H1 (cell line): ENCODE measurements at regions not wholly inside any gene's neighbourhood (a gene's known extent, or its start where the extent isn't known, plus 50 kb on each side); places are given as distances from the start of the nearest gene placed in this dataset.

Experiments used
- CTCF ChIA-PET: fragments of 300-600 bp; sonication (Branson Sonifier 250); formaldehyde crosslinking; loops from one replicate; lab custom pipeline; 2021; ENCODE audit not compliant: partially characterized antibody; lab: Charles Lee
- POLR2A ChIA-PET: fragments of 300-600 bp; sonication (Branson Sonifier 250); formaldehyde crosslinking; loops from one replicate; lab custom pipeline; 2021; ENCODE audit warnings: inconsistent platforms; ENCODE audit not compliant: partially characterized antibody; lab: Charles Lee
- DNase-seq, 2 experiments: peaks; one replicate each; pipeline versions ENCODE4 v3.0.0 to v3.0.0-alpha.2; 2010 to 2022; ENCODE audit warnings: low spot score in 2 of 2, low read depth in 1 of 2, mixed read lengths in 1 of 2
- FAIRE-seq: peaks from 2 replicates; lab custom pipeline; 2011; peaks lifted over from hg19 to GRCh38; lab: Jason Lieb, UNC
- H2AFZ ChIP-seq: 2 replicates; pipeline ENCODE4 v1.8.1; 2012; ENCODE audit warnings: low read length, inconsistent platforms
- H2AK5ac ChIP-seq: 2 replicates; pipeline ENCODE4 v1.6.1; 2013; ENCODE audit warnings: low read depth, low read length
- H2BK120ac ChIP-seq: replicated peaks from 2 replicates; pipeline ENCODE3; 2013; ENCODE audit warnings: low read depth, low read length, inconsistent platforms
- H2BK12ac ChIP-seq: 2 replicates; pipeline ENCODE4 v1.6.1; 2013; ENCODE audit warnings: low read depth, low read length
- H2BK15ac ChIP-seq: 2 replicates; pipeline ENCODE4 v1.6.1; 2013; ENCODE audit warnings: low read length
- H2BK20ac ChIP-seq: 2 replicates; pipeline ENCODE4 v1.6.1; 2013; ENCODE audit warnings: low read length
- H2BK5ac ChIP-seq: 2 replicates; pipeline ENCODE4 v1.6.1; 2013; ENCODE audit warnings: low read depth, low read length
- H3K14ac ChIP-seq: 2 replicates; pipeline ENCODE4 v1.6.1; 2013; ENCODE audit warnings: inconsistent platforms; ENCODE audit not compliant: insufficient read length
- H3K18ac ChIP-seq: 2 replicates; pipeline ENCODE4 v1.6.1; 2013; ENCODE audit warnings: low read length; ENCODE audit errors: extremely low read depth
- H3K23ac ChIP-seq: 2 replicates; pipeline ENCODE4 v1.6.1; 2013; ENCODE audit warnings: inconsistent platforms; ENCODE audit not compliant: insufficient read length
- H3K23me2 ChIP-seq: 2 replicates; pipeline ENCODE4 v1.6.1; 2013; ENCODE audit warnings: low read depth, low read length
- H3K27ac ChIP-seq: 2 replicates; pipeline ENCODE4 v1.6.1; 2011; ENCODE audit warnings: low read depth, low read length, inconsistent platforms
- H3K27me3 ChIP-seq, 4 experiments: replicated peaks in 1 of 4; 1 replicate in 1 of 4; 2 replicates in 3 of 4; pipeline versions ENCODE4 v1.6.1 to v1.8.1; 2011 to 2013; ENCODE audit warnings: low read length in 3 of 4, mild to moderate bottlenecking in 3 of 4, inconsistent platforms in 2 of 4, mixed read lengths in 2 of 4, moderate library complexity in 1 of 4; ENCODE audit not compliant: control insufficient read depth in 3 of 4, insufficient read depth in 3 of 4; ENCODE audit errors: extremely low read depth in 1 of 4
- H3K36me3 ChIP-seq, 4 experiments: 2 replicates each; pipeline versions ENCODE4 v1.6.1 to v1.8.1; 2011 to 2013; ENCODE audit warnings: mild to moderate bottlenecking in 4 of 4, low read length in 3 of 4, moderate library complexity in 2 of 4, control low read depth in 1 of 4, inconsistent platforms in 1 of 4; ENCODE audit not compliant: insufficient read depth in 4 of 4, control insufficient read depth in 2 of 4
- H3K4ac ChIP-seq: replicated peaks from 2 replicates; pipeline ENCODE3; 2013; ENCODE audit warnings: low read length, low read depth, mixed read lengths, inconsistent platforms; ENCODE audit not compliant: insufficient read length
- H3K4me1 ChIP-seq, 4 experiments: replicated peaks in 1 of 4; 1 replicate in 1 of 4; 2 replicates in 3 of 4; pipeline versions ENCODE4 v1.6.1 to v1.8.1; 2011 to 2013; ENCODE audit warnings: low read length in 3 of 4, inconsistent platforms in 2 of 4, mixed read lengths in 1 of 4; ENCODE audit not compliant: insufficient read depth in 4 of 4, control insufficient read depth in 3 of 4
- H3K4me2 ChIP-seq, 2 experiments: 2 replicates each; pipeline versions ENCODE4 v1.6.1 to v1.8.1; 2011 to 2013; ENCODE audit warnings: low read depth in 2 of 2, low read length in 2 of 2, control low read depth in 1 of 2, inconsistent platforms in 1 of 2, mild to moderate bottlenecking in 1 of 2; ENCODE audit not compliant: insufficient read depth in 1 of 2
- H3K4me3 ChIP-seq, 4 experiments: fragments of 200-600, 300-600 bp in 1 of 4; sonication (generic), shearing (Covaris generic), sonication (Bioruptor Twin) in 1 of 4; 2 replicates each; pipeline versions ENCODE4 v1.5.1 to v1.8.1; 2011 to 2016; ENCODE audit warnings: low read length in 4 of 4, low read depth in 3 of 4, control low read depth in 2 of 4, inconsistent platforms in 2 of 4, mild to moderate bottlenecking in 2 of 4, mixed read lengths in 1 of 4, moderate library complexity in 1 of 4; ENCODE audit not compliant: insufficient read depth in 2 of 4; ENCODE audit errors: extremely low read depth in 1 of 4
- H3K56ac ChIP-seq: replicated peaks from 2 replicates; pipeline ENCODE3; 2013; ENCODE audit warnings: low read depth, mild to moderate bottlenecking, mixed read lengths, low read length, inconsistent platforms; ENCODE audit not compliant: insufficient read length
- H3K79me1 ChIP-seq: 2 replicates; pipeline ENCODE4 v1.6.1; 2013; ENCODE audit warnings: low read depth, low read length, control low read depth
- H3K79me2 ChIP-seq, 2 experiments: 2 replicates each; pipeline versions ENCODE4 v1.6.1 to v1.8.1; 2012 to 2013; ENCODE audit warnings: low read length in 2 of 2, mild to moderate bottlenecking in 2 of 2, inconsistent platforms in 1 of 2; ENCODE audit not compliant: insufficient read depth in 2 of 2, control insufficient read depth in 1 of 2
- H3K9ac ChIP-seq, 4 experiments: replicated peaks in 1 of 4; 1 replicate in 1 of 4; 2 replicates in 3 of 4; pipeline versions ENCODE4 v1.6.1 to v1.8.1; 2011 to 2013; ENCODE audit warnings: low read depth in 3 of 4, low read length in 3 of 4, control low read depth in 2 of 4, mild to moderate bottlenecking in 2 of 4, moderate library complexity in 2 of 4, inconsistent platforms in 1 of 4; ENCODE audit errors: extremely low read depth in 1 of 4
- H3K9me3 ChIP-seq, 2 experiments: 2 replicates each; pipeline versions ENCODE4 v1.6.1 to v1.8.1; 2012 to 2013; ENCODE audit warnings: mild to moderate bottlenecking in 2 of 2, moderate library complexity in 2 of 2, control low read depth in 1 of 2, inconsistent platforms in 1 of 2, low read depth in 1 of 2, low read length in 1 of 2, mixed read lengths in 1 of 2; ENCODE audit not compliant: insufficient read depth in 2 of 2
- H4K20me1 ChIP-seq, 2 experiments: replicated peaks in 1 of 2; 2 replicates each; pipeline versions ENCODE3 to v1.8.1; 2011 to 2013; ENCODE audit warnings: inconsistent platforms in 2 of 2, low read length in 2 of 2, mild to moderate bottlenecking in 1 of 2; ENCODE audit not compliant: insufficient read depth in 2 of 2, control insufficient read depth in 1 of 2
- H4K5ac ChIP-seq: 2 replicates; pipeline ENCODE4 v1.6.1; 2013; ENCODE audit warnings: low read length, low read depth, mixed read lengths, inconsistent platforms; ENCODE audit not compliant: insufficient read length
- H4K8ac ChIP-seq: 2 replicates; pipeline ENCODE4 v1.8.0; 2013; ENCODE audit warnings: mild to moderate bottlenecking, moderate library complexity, low read length, inconsistent platforms; ENCODE audit not compliant: insufficient read depth; ENCODE audit errors: extremely low read depth
- H4K91ac ChIP-seq: replicated peaks from 2 replicates; pipeline ENCODE3; 2013; ENCODE audit warnings: low read length, mixed read lengths, inconsistent platforms; ENCODE audit not compliant: insufficient read length
- CBX5 ChIP-seq: fragments of 300-800, 300-1000 bp; sonication (generic); IDR thresholded peaks from 2 replicates; pipeline ENCODE4 v1.7.1; 2016; ENCODE audit warnings: antibody characterized with exemption, low read length, low read depth
- CHD1 ChIP-seq: IDR thresholded peaks from 2 replicates; pipeline ENCODE4 v1.6.1; 2012; ENCODE audit warnings: low read depth, low read length, improper control_type of control experiment
- EGR1 ChIP-seq: IDR thresholded peaks from 2 replicates; pipeline ENCODE4 v1.6.1; 2011; ENCODE audit warnings: low read depth, low read length, borderline replicate concordance
- EZH2 ChIP-seq: fragments of 200-600 bp; sonication (generic); IDR thresholded peaks from 2 replicates; pipeline ENCODE4 v1.7.1; 2012; ENCODE audit warnings: low read depth, mild to moderate bottlenecking, moderate library complexity, low read length, inconsistent platforms; ENCODE audit not compliant: severe bottlenecking
- JUN ChIP-seq: IDR thresholded peaks from 2 replicates; pipeline ENCODE4 v1.6.1; 2011; ENCODE audit warnings: low read depth, mild to moderate bottlenecking, improper control_type of control experiment, low read length
- MAFK ChIP-seq: IDR thresholded peaks from 2 replicates; pipeline ENCODE4 v1.6.1; 2012; ENCODE audit warnings: low read depth, mild to moderate bottlenecking, improper control_type of control experiment, low read length
- POU5F1 ChIP-seq: IDR thresholded peaks from 2 replicates; pipeline ENCODE4 v1.6.1; 2011; ENCODE audit warnings: low read depth, mild to moderate bottlenecking, low read length, moderate library complexity
- RAD21 ChIP-seq, 2 experiments: IDR thresholded peaks in 1 of 2; conservative IDR thresholded peaks in 1 of 2; 2 replicates each; pipeline ENCODE4 v1.6.1; 2011; ENCODE audit warnings: low read depth in 2 of 2, low read length in 2 of 2, improper control_type of control experiment in 1 of 2, inconsistent platforms in 1 of 2, mild to moderate bottlenecking in 1 of 2, moderate library complexity in 1 of 2
- RXRA ChIP-seq: IDR thresholded peaks from 2 replicates; pipeline ENCODE4 v1.6.1; 2011; ENCODE audit warnings: low read depth, mild to moderate bottlenecking, low read length, moderate library complexity; ENCODE audit not compliant: insufficient read depth
- SP1 ChIP-seq: IDR thresholded peaks from 2 replicates; pipeline ENCODE4 v1.6.1; 2011; ENCODE audit warnings: low read depth, low read length
- SP2 ChIP-seq: IDR thresholded peaks from 2 replicates; pipeline ENCODE4 v1.6.1; 2012; ENCODE audit warnings: mild to moderate bottlenecking, low read length, inconsistent platforms
- SUZ12 ChIP-seq: fragments of 200-600 bp; sonication (generic); IDR thresholded peaks from 2 replicates; pipeline ENCODE4 v1.6.1; 2012; ENCODE audit warnings: mild to moderate bottlenecking, inconsistent platforms, low read length, moderate library complexity, mixed read lengths
- WGBS, 2 experiments: shearing (Covaris generic) in 1 of 2; methylation state at CpG; one replicate each; pipeline versions ENCODE4 v1.1.6 to v1.1.7; 2013 to 2015; ENCODE audit warnings: low lambda C conversion rate in 2 of 2, mixed read lengths in 2 of 2, inconsistent platforms in 1 of 2, low coverage in 1 of 2, missing lambda C conversion rate in 1 of 2; ENCODE audit not compliant: insufficient replicate concordance in 2 of 2, insufficient coverage in 1 of 2, insufficient read length in 1 of 2; ENCODE audit errors: extremely low coverage in 1 of 2, missing lambda C conversion rate in 1 of 2; 5-methylcytosine and 5-hydroxymethylcytosine counted together
- TF ChIP-seq, protein P1 (sequence below): IDR thresholded peaks from 2 replicates; pipeline ENCODE4 v1.6.1; 2011; ENCODE audit warnings: low read length, improper control_type of control experiment

DNA sequence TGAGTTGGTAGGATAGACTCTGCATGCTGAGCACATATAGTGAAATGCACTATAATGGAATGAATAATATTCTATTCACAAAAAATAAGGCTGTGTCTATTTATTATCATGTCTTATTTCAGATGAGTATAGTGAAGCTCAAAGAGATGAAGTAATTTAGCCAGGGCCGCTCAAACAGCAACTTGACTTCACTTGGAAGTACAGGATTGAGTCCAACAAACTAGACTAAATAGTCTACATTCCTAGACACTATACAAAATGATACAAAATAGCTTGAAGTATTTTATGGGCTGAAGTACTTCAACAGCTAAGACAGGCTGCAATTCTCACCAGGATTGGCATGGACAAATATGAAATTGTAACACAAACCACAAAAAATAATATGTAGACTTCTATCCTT, 144.5 kb upstream of the DST start:
- H4K8ac ChIP-seq: no peak overlapping the region
- no peak overlapping the region for H3K14ac ChIP-seq
- no peak overlapping the region for H2BK12ac ChIP-seq
- no peaks in the 10 kb centered on the region; the same call in 1 of the 2 replicates for H3K79me1 ChIP-seq
- no peak overlapping the region for H2AK5ac ChIP-seq
- H3K23ac ChIP-seq: no peak overlapping the region
- no peak overlapping the region for H2AFZ ChIP-seq
- no peak overlapping the region for H3K4ac ChIP-seq
- H3K4me1 ChIP-seq: peaks cover 0 to 4% (median 2%) of the 10 kb centered on the region in 4 experiments; a peak in 3 of 7 replicates
- no peak overlapping the region for H3K4me3 ChIP-seq
- no peak overlapping the region for H2BK120ac ChIP-seq
- H2BK15ac ChIP-seq: no peak overlapping the region
- no peaks in the 10 kb centered on the region; a peak in 1 of 4 replicates for H3K9me3 ChIP-seq
- H3K18ac ChIP-seq: no peak overlapping the region
- no peak overlapping the region for H4K91ac ChIP-seq
- ChIA-PET CTCF (interaction anchor here (0.6 to 1.3 kb wide), 2 partner anchors 25 to 34 kb away, joined by 3 read pairs; no protein-coding TSS in a partner anchor), POLR2A (no interaction called here)
- no peak for DNase-seq
- H4K20me1 ChIP-seq: no peaks in the 10 kb centered on the region
- H3K36me3 ChIP-seq: no peaks in the 10 kb centered on the region; a peak in 1 of 8 replicates
- H3K9ac ChIP-seq: no peak overlapping the region
- no peak overlapping the region for H3K27ac ChIP-seq
- H2BK20ac ChIP-seq: no peak overlapping the region
- no peak for FAIRE-seq
- H3K56ac ChIP-seq: no peak overlapping the region
- WGBS, 2 experiments: 92% methylated on average over 1 of the region's 1 CpG; no CpG with 5 or more reads in 1 of the 2 experiments
- no peaks in the 10 kb centered on the region for H3K27me3 ChIP-seq
- no peak overlapping the region for H2BK5ac ChIP-seq
- H4K5ac ChIP-seq: no peak overlapping the region
- no peak overlapping the region for H3K4me2 ChIP-seq
- H3K79me2 ChIP-seq: peaks cover 0 to 57% of the 10 kb centered on the region in 2 experiments; a peak in 3 of 4 replicates
- no peaks in the 10 kb centered on the region for H3K23me2 ChIP-seq
- TF ChIP-seq, protein P1, sequence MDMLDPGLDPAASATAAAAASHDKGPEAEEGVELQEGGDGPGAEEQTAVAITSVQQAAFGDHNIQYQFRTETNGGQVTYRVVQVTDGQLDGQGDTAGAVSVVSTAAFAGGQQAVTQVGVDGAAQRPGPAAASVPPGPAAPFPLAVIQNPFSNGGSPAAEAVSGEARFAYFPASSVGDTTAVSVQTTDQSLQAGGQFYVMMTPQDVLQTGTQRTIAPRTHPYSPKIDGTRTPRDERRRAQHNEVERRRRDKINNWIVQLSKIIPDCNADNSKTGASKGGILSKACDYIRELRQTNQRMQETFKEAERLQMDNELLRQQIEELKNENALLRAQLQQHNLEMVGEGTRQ: no peak
- TF ChIP-seq RAD21 (IDR thresholded peaks at IDR 0.05 in 1 of 2, conservative IDR thresholded peaks at IDR 0.05 in 1 of 2; ENCODE audit: low read depth in 2 of 2, low read length in 2 of 2) (no peak), POU5F1 (no peak), SP1 (no peak), RXRA (no peak), SP2 (no peak), EZH2 (no peak), JUN (no peak), CHD1 (no peak), EGR1 (no peak), CBX5 (no peak), MAFK (no peak), SUZ12 (no peak)
